ENCODE measurements at regions not wholly inside any gene's neighbourhood (a gene's known extent, or its start where the extent isn't known, plus 50 kb on each side); places are given as distances from the start of the nearest gene placed in this dataset.

- ATAC-seq (no peak), DNase-seq (ENCODE audit: low read depth, low spot score) (no peak)
- CTCF ChIA-PET, result no interaction called here
- Histone ChIP-seq H3K4me3 (ENCODE audit: low read depth in 2 of 2, low read length in 2 of 2) (no peak overlapping the region), H3K4me1 (ENCODE audit: control insufficient read depth, insufficient read depth, low read length) (no peaks in the 10 kb centered on the region), H3K9me3 (ENCODE audit: control insufficient read depth, insufficient read depth, low read depth, low read length) (no peaks in the 10 kb centered on the region), H3K27me3 (ENCODE audit: control insufficient read depth, insufficient read depth, low read length) (no peaks in the 10 kb centered on the region), H3K27ac (ENCODE audit: low read length) (no peak overlapping the region), H3K36me3 (ENCODE audit: control insufficient read depth, insufficient read depth, low read length) (no peaks in the 10 kb centered on the region)
- POLR2A ChIA-PET, result no interaction called here
- no TSS peak for BruUV-seq (replicated peaks)
- intact Hi-C loops (cut with micrococcal nuclease; ENCODE audit: unreplicated experiment), result no loop called here
- TF ChIP-seq REST (IDR thresholded peaks at IDR 0.05; ENCODE audit: insufficient read depth in 1 of 2, low read depth in 2 of 2, low read length in 1 of 2) (no peak), CTCF (IDR thresholded peaks at IDR 0.05) (no peak), SIN3A (IDR thresholded peaks at IDR 0.05; ENCODE audit: borderline replicate concordance, insufficient read depth, low read depth, low read length) (no peak), POLR2AphosphoS5 (IDR thresholded peaks at IDR 0.05; ENCODE audit: low read depth, low read length) (no peak), TCF7L2 (IDR thresholded peaks at IDR 0.05; ENCODE audit: low read depth, low read length) (no peak)
- in situ Hi-C loops (cut with HindIII; ENCODE audit: low pct_unique_long_range_greater_than_20kb, low sequenced_read_pairs), result no loop called here
Observed at GRCh38 chr2:156790343-156791037, 354.3 kb downstream of the GPD2 start.

GRCh38 chr2:156792242-156792840 is 356.2 kb downstream of the GPD2 start:
- Histone ChIP-seq H3K36me3 (ENCODE audit: control insufficient read depth, insufficient read depth, low read length) (no peaks in the 10 kb centered on the region), H3K4me1 (ENCODE audit: control insufficient read depth, insufficient read depth, low read length) (no peaks in the 10 kb centered on the region), H3K9me3 (ENCODE audit: control insufficient read depth, insufficient read depth, low read depth, low read length) (no peaks in the 10 kb centered on the region), H3K4me3 (ENCODE audit: low read depth in 2 of 2, low read length in 2 of 2) (no peak overlapping the region), H3K27ac (ENCODE audit: low read length) (no peak overlapping the region), H3K27me3 (ENCODE audit: control insufficient read depth, insufficient read depth, low read length) (no peaks in the 10 kb centered on the region)
- in situ Hi-C loops (cut with HindIII; ENCODE audit: low pct_unique_long_range_greater_than_20kb, low sequenced_read_pairs), result no loop called here
- DNase-seq (ENCODE audit: low read depth, low spot score) (no peak), ATAC-seq (no peak)
- ChIA-PET POLR2A (no interaction called here), CTCF (no interaction called here)
- TF ChIP-seq TCF7L2 (IDR thresholded peaks at IDR 0.05; ENCODE audit: low read depth, low read length), result no peak
- TF ChIP-seq REST (IDR thresholded peaks at IDR 0.05; ENCODE audit: insufficient read depth in 1 of 2, low read depth in 2 of 2, low read length in 1 of 2), result no peak
- TF ChIP-seq CTCF (IDR thresholded peaks at IDR 0.05), result no peak
- no peak for TF ChIP-seq SIN3A (IDR thresholded peaks at IDR 0.05; ENCODE audit: borderline replicate concordance, insufficient read depth, low read depth, low read length)
- TF ChIP-seq POLR2AphosphoS5 (IDR thresholded peaks at IDR 0.05; ENCODE audit: low read depth, low read length), result no peak
- no TSS peak for BruUV-seq (replicated peaks)
- intact Hi-C loops (cut with micrococcal nuclease; ENCODE audit: unreplicated experiment), result no loop called here
